Esophagus (tissue), 2 donors: ENCODE measurements at regions not wholly inside any gene's neighbourhood (a gene's known extent, or its start where the extent isn't known, plus 50 kb on each side); places are given as distances from the start of the nearest gene placed in this dataset.

ENCODE experiments used
- H3K27ac ChIP-seq, 2 donors: one replicate each; pipeline ENCODE4 v1.5.1; 2013; ENCODE audit warnings: low read depth in 2 of 2, mild to moderate bottlenecking in 2 of 2, inconsistent platforms in 1 of 2, low read length in 1 of 2, moderate library complexity in 1 of 2
- H3K27me3 ChIP-seq, 2 donors: one replicate each; pipeline ENCODE4 v1.6.1; 2013; ENCODE audit warnings: low read length in 2 of 2, control low read depth in 1 of 2, mild to moderate bottlenecking in 1 of 2; ENCODE audit not compliant: insufficient read depth in 2 of 2, control insufficient read depth in 1 of 2
- H3K36me3 ChIP-seq, 2 donors: one replicate each; pipeline ENCODE4 v1.6.1; 2013; ENCODE audit warnings: low read length in 1 of 2; ENCODE audit not compliant: control insufficient read depth in 2 of 2, insufficient read depth in 2 of 2
- H3K4me1 ChIP-seq, 2 donors: one replicate each; pipeline ENCODE4 v1.6.1; 2013; ENCODE audit warnings: low read length in 1 of 2; ENCODE audit not compliant: control insufficient read depth in 2 of 2, insufficient read depth in 2 of 2
- H3K4me3 ChIP-seq, 2 donors: one replicate each; pipeline ENCODE4 v1.5.1; 2013; ENCODE audit warnings: low read length in 2 of 2, mild to moderate bottlenecking in 2 of 2, low read depth in 1 of 2, moderate library complexity in 1 of 2
- H3K9me3 ChIP-seq, 2 donors: one replicate each; pipeline ENCODE4 v1.6.1; 2013; ENCODE audit warnings: mild to moderate bottlenecking in 2 of 2, low read depth in 1 of 2, low read length in 1 of 2, moderate library complexity in 1 of 2; ENCODE audit not compliant: control insufficient read depth in 2 of 2, insufficient read depth in 1 of 2
- WGBS, 2 donors: extraction: QIAGEN DNeasy Blood & Tissue Kit; methylation state at CpG; one replicate each; pipeline ENCODE4 v1.1.7; 2013; 5-methylcytosine and 5-hydroxymethylcytosine counted together
- donor health status: healthy with polysubstance abuse.
- donor health status: Bipolar disorder and iron deficiency.

- 81 to 84% methylated on average over 3 of the region's 3 CpGs for WGBS, 2 donors
- no peaks in the 10 kb centered on the region for H3K4me1 ChIP-seq
- no peak overlapping the region for H3K27ac ChIP-seq
- H3K27me3 ChIP-seq = no peaks in the 10 kb centered on the region
- H3K4me3 ChIP-seq = no peak overlapping the region
- H3K36me3 ChIP-seq = no peaks in the 10 kb centered on the region
- H3K9me3 ChIP-seq = no peaks in the 10 kb centered on the region
Measured at GRCh38 chr13:94829837-94830365, 117.6 kb upstream of the SOX21 start.

GRCh38 chr13:94829185-94829836 is 117.0 kb upstream of the SOX21 start:
- no peak overlapping the region for H3K27ac ChIP-seq
- WGBS, 2 donors = 53 to 65% methylated on average over 12 of the region's 12 CpGs
- H3K36me3 ChIP-seq = no peaks in the 10 kb centered on the region
- no peak overlapping the region for H3K4me3 ChIP-seq
- no peaks in the 10 kb centered on the region for H3K27me3 ChIP-seq
- no peaks in the 10 kb centered on the region for H3K9me3 ChIP-seq
- H3K4me1 ChIP-seq = no peaks in the 10 kb centered on the region

- 64 to 66% methylated on average over 2 of the region's 2 CpGs for WGBS, 2 donors
Measured at GRCh38 chr13:94827566-94827965, 115.2 kb upstream of the SOX21 start.

GRCh38 chr13:94825507-94825906 is 113.2 kb upstream of the SOX21 start:
- Histone ChIP-seq H3K27ac (no peak overlapping the region), H3K9me3 (peaks cover 0 to 2% of the 10 kb centered on the region in 2 donors), H3K27me3 (no peaks in the 10 kb centered on the region), H3K36me3 (no peaks in the 10 kb centered on the region), H3K4me3 (no peak overlapping the region), H3K4me1 (no peaks in the 10 kb centered on the region)
- 37 to 40% methylated on average over 5 of the region's 5 CpGs for WGBS, 2 donors

More at GRCh38 chr13:94827566-94827965, 115.2 kb upstream of the SOX21 start:
- H3K27ac ChIP-seq = no peak overlapping the region
- H3K27me3 ChIP-seq = no peaks in the 10 kb centered on the region
- no peak overlapping the region for H3K4me3 ChIP-seq
- no peaks in the 10 kb centered on the region for H3K4me1 ChIP-seq
- H3K36me3 ChIP-seq = no peaks in the 10 kb centered on the region
- H3K9me3 ChIP-seq = no peaks in the 10 kb centered on the region

- Histone ChIP-seq H3K4me1 (no peaks in the 10 kb centered on the region), H3K9me3 (peaks cover 0 to 2% of the 10 kb centered on the region in 2 donors), H3K27me3 (no peaks in the 10 kb centered on the region), H3K36me3 (no peaks in the 10 kb centered on the region), H3K4me3 (no peak overlapping the region), H3K27ac (no peak overlapping the region)
- 83 to 90% methylated on average over 4 of the region's 4 CpGs for WGBS, 2 donors
Measured at GRCh38 chr13:94824601-94825000, 112.3 kb upstream of the SOX21 start.

- Histone ChIP-seq H3K4me3 (no peak overlapping the region), H3K9me3 (peaks cover 0 to 2% of the 10 kb centered on the region in 2 donors), H3K4me1 (no peaks in the 10 kb centered on the region), H3K27ac (no peak overlapping the region), H3K36me3 (no peaks in the 10 kb centered on the region), H3K27me3 (no peaks in the 10 kb centered on the region)
- WGBS, 2 donors = 82 to 88% methylated on average over 3 of the region's 3 CpGs
Measured at GRCh38 chr13:94822356-94822755, 110.0 kb upstream of the SOX21 start.

- 94 to 95% methylated on average over 7 of the region's 7 CpGs for WGBS, 2 donors
- H3K4me3 ChIP-seq = no peak overlapping the region
- H3K4me1 ChIP-seq = no peaks in the 10 kb centered on the region
- no peak overlapping the region for H3K27ac ChIP-seq
- no peaks in the 10 kb centered on the region for H3K27me3 ChIP-seq
- H3K9me3 ChIP-seq = no peaks in the 10 kb centered on the region
- H3K36me3 ChIP-seq = no peaks in the 10 kb centered on the region
Measured at GRCh38 chr13:94816256-94816655, 103.9 kb upstream of the SOX21 start.

GRCh38 chr13:94813920-94814475 is 101.7 kb upstream of the SOX21 start:
- no peaks in the 10 kb centered on the region for H3K27me3 ChIP-seq
- no peaks in the 10 kb centered on the region for H3K36me3 ChIP-seq
- H3K9me3 ChIP-seq = no peaks in the 10 kb centered on the region
- H3K4me3 ChIP-seq = no peak overlapping the region
- no peaks in the 10 kb centered on the region for H3K4me1 ChIP-seq
- 89 to 93% methylated on average over 4 of the region's 4 CpGs for WGBS, 2 donors
- H3K27ac ChIP-seq = no peak overlapping the region

GRCh38 chr13:94811753-94812152 is 99.4 kb upstream of the SOX21 start:
- no peaks in the 10 kb centered on the region for H3K27me3 ChIP-seq
- no peak overlapping the region for H3K4me3 ChIP-seq
- H3K9me3 ChIP-seq = no peaks in the 10 kb centered on the region
- H3K4me1 ChIP-seq = no peaks in the 10 kb centered on the region
- H3K27ac ChIP-seq = no peak overlapping the region
- H3K36me3 ChIP-seq = no peaks in the 10 kb centered on the region

GRCh38 chr13:94800423-94800822 is 88.1 kb upstream of the SOX21 start:
- WGBS, 2 donors = 56 to 61% methylated on average over 5 of the region's 5 CpGs

More at GRCh38 chr13:94800423-94800822, 88.1 kb upstream of the SOX21 start:
- Histone ChIP-seq H3K27me3 (no peaks in the 10 kb centered on the region), H3K4me1 (no peaks in the 10 kb centered on the region), H3K9me3 (no peaks in the 10 kb centered on the region), H3K27ac (no peak overlapping the region), H3K36me3 (no peaks in the 10 kb centered on the region), H3K4me3 (no peak overlapping the region)
